GM12892 (cell line): ENCODE measurements at regions not wholly inside any gene's neighbourhood (a gene's known extent, or its start where the extent isn't known, plus 50 kb on each side); places are given as distances from the start of the nearest gene placed in this dataset.

Experiments used
- POLR2A ChIP-seq: IDR thresholded peaks from 2 replicates; pipeline ENCODE4 v1.6.1; 2011; ENCODE audit warnings: low read depth, low read length, control low read depth
- TAF1 ChIP-seq: IDR thresholded peaks from 2 replicates; pipeline ENCODE4 v1.6.1; 2011; ENCODE audit warnings: low read depth, mild to moderate bottlenecking, control low read depth, low read length, borderline replicate concordance

GRCh38 chr16:65662256-65662655 is 540.4 kb upstream of the CDH11 start:
- no peak for TF ChIP-seq TAF1
- TF ChIP-seq POLR2A: no peak
